H1 (cell line): ENCODE measurements at regions not wholly inside any gene's neighbourhood (a gene's known extent, or its start where the extent isn't known, plus 50 kb on each side); places are given as distances from the start of the nearest gene placed in this dataset.

ENCODE experiments used
- CHD1 ChIP-seq: IDR thresholded peaks from 2 replicates; pipeline ENCODE4 v1.6.1; 2012; ENCODE audit warnings: low read depth, low read length, improper control_type of control experiment
- GTF2F1 ChIP-seq: IDR thresholded peaks from 2 replicates; pipeline ENCODE4 v1.6.1; 2012; ENCODE audit warnings: low read depth, low read length, improper control_type of control experiment, borderline replicate concordance
- POLR2A ChIP-seq, 2 experiments: IDR thresholded peaks; 1 replicate in 1 of 2; 2 replicates in 1 of 2; pipeline ENCODE4 v1.6.1; 2011; ENCODE audit warnings: low read depth in 2 of 2, low read length in 2 of 2, mild to moderate bottlenecking in 2 of 2; ENCODE audit errors: control extremely low read depth in 1 of 2
- TAF1 ChIP-seq: IDR thresholded peaks from 2 replicates; pipeline ENCODE4 v1.6.1; 2011; ENCODE audit warnings: mild to moderate bottlenecking, low read depth, low read length

- TF ChIP-seq CHD1 (no peak), GTF2F1 (no peak), TAF1 (no peak), POLR2A (IDR thresholded peaks at IDR 0.05; ENCODE audit: control extremely low read depth in 1 of 2, low read depth in 2 of 2, low read length in 2 of 2) (no peak)
These were observed 364.6 kb downstream of the NPR3 start (continued) for GRCh38 chr5:33075731-33076130.
